Glutamatergic neuron (in vitro differentiated cells): ENCODE measurements at regions not wholly inside any gene's neighbourhood (a gene's known extent, or its start where the extent isn't known, plus 50 kb on each side); places are given as distances from the start of the nearest gene placed in this dataset.
A peak's percentile ranks its signal among the peaks of the same experiment; 100 is the strongest.
"Not testable (repeated sequence)": the region's sequence is repeated elsewhere in the genome, so short reads cannot be mapped to it uniquely, and the experiment has no call there.

Experiments used
- DNase-seq: peaks from one replicate; pipeline ENCODE4 v3.0.0; 2022
- H3K27ac Mint-ChIP-seq: one replicate; pipeline ENCODE4 v1.8.0; 2020; ENCODE audit warnings: mild to moderate bottlenecking, mixed read lengths, inconsistent platforms; ENCODE audit not compliant: unreplicated experiment
- H3K27me3 Mint-ChIP-seq: one replicate; pipeline ENCODE4 v1.8.0; 2020; ENCODE audit warnings: mild to moderate bottlenecking, moderate library complexity, mixed read lengths, inconsistent platforms; ENCODE audit not compliant: unreplicated experiment
- H3K36me3 Mint-ChIP-seq: one replicate; pipeline ENCODE4 v1.8.0; 2020; ENCODE audit warnings: mild to moderate bottlenecking, mixed read lengths, inconsistent platforms; ENCODE audit not compliant: unreplicated experiment
- H3K4me1 Mint-ChIP-seq: one replicate; pipeline ENCODE4 v1.8.0; 2020; ENCODE audit warnings: mild to moderate bottlenecking, low read depth, mixed read lengths, inconsistent platforms; ENCODE audit not compliant: unreplicated experiment
- H3K4me3 Mint-ChIP-seq: one replicate; pipeline ENCODE4 v1.8.0; 2020; ENCODE audit warnings: mild to moderate bottlenecking, mixed read lengths, inconsistent platforms; ENCODE audit not compliant: unreplicated experiment
- H3K9me3 Mint-ChIP-seq: one replicate; pipeline ENCODE4 v1.8.0; 2020; ENCODE audit warnings: mild to moderate bottlenecking, moderate library complexity, mixed read lengths, inconsistent platforms; ENCODE audit not compliant: unreplicated experiment
- TF ChIP-seq, protein P1 (sequence below): fragments of 200-600 bp; sonication (generic); IDR thresholded peaks from one replicate; pipeline ENCODE4 v1.5.0; 2021; ENCODE audit not compliant: partially characterized antibody, unreplicated experiment

DNA sequence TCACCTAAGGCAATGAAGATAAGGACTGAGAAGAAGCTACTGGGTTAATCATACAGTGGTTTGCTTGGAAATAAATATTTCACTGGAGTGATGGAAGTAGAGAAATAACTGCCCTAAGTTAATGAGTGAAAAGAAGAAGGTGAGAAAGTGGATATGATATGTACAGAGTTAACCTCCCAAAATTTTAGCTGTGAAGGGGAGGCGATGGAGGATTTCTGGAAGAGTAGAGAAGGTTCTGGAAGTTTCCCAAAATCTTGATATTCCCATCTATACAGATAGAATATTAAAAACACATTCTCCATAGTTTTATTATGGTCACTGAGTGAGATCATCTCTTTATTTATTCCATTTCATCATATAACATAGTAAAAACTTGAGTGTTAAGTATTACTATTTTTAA, 296.6 kb upstream of the RGPD4 start:
- Mint-ChIP-seq H3K4me1 (peaks cover 18% of the 10 kb centered on the region), H3K27ac (peak overlapping the region; percentile 94), H3K27me3 (peaks cover 4% of the 10 kb centered on the region), H3K4me3 (peak overlapping the region; percentile 74), H3K36me3 (peaks cover 6% of the 10 kb centered on the region), H3K9me3 (peaks cover 10% of the 10 kb centered on the region)
- no peak for DNase-seq
- TF ChIP-seq, protein P1, sequence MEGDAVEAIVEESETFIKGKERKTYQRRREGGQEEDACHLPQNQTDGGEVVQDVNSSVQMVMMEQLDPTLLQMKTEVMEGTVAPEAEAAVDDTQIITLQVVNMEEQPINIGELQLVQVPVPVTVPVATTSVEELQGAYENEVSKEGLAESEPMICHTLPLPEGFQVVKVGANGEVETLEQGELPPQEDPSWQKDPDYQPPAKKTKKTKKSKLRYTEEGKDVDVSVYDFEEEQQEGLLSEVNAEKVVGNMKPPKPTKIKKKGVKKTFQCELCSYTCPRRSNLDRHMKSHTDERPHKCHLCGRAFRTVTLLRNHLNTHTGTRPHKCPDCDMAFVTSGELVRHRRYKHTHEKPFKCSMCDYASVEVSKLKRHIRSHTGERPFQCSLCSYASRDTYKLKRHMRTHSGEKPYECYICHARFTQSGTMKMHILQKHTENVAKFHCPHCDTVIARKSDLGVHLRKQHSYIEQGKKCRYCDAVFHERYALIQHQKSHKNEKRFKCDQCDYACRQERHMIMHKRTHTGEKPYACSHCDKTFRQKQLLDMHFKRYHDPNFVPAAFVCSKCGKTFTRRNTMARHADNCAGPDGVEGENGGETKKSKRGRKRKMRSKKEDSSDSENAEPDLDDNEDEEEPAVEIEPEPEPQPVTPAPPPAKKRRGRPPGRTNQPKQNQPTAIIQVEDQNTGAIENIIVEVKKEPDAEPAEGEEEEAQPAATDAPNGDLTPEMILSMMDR, result no peak

DNA sequence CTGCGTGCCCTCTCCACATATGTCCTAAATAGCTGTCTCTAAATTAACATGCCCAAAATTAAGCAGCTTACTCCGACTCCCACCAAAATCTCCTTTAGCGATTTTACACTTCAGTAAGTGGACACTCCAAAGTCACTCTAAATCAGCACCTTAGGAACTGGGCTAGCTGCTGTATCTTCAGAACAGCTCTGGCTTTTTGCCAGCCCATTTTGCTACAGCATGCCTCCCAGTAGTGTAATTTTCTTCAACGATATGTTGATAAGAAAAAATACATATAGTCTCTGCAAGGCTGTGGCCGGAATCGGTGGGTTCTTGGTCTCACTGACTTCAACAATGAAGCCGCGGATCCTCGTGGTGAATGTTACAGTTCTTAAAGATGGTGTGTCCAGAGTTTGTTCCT, 291.8 kb upstream of the RGPD4 start:
- Mint-ChIP-seq H3K4me3 (no peak overlapping the region), H3K36me3 (peaks cover 9% of the 10 kb centered on the region), H3K4me1 (peaks cover 10% of the 10 kb centered on the region), H3K27ac (no peak overlapping the region), H3K9me3 (peaks cover 2% of the 10 kb centered on the region), H3K27me3 (no peaks in the 10 kb centered on the region)
- TF ChIP-seq, protein P1, result no peak
- no peak for DNase-seq

DNA sequence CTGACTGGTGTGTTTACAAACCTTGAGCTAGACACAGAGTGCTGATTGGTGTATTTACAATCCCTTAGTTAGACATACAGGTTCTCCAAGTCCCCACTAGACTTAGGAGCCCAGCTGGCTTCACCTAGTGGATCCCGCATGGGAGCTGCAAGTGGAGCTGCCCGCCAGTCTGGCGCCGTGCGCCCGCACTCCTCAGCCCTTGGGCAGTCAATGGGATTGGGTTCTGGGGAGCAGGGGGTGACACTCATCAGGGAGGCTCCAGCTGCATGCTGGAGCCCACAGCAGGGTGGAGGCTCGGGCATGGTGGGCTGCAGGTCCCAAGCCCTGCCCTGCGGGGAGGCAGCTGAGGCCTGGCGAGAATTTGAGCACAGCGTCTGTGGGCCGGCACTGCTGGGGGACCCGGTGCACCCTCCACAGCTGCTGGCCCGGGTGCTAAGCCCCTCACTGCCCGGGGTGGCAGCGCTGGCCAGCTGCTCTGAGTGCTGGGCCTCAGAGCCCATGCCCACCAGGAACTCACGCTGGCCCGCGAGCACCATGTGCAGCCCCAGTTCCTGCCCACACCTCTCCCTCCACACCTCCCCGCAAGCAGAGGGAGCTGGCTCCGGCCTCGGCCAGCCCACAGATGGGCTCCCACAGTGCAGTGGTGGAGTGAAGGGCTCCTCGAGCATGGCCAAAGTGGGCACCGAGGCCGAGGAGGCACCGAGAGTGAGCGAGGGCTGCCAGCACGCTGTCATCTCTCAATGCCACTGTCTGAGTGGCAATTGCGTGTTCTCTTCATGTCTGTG, 290.6 kb upstream of the RGPD4 start:
- H3K4me1 Mint-ChIP-seq, H3K4me3 Mint-ChIP-seq, H3K36me3 Mint-ChIP-seq, DNase-seq, H3K27ac Mint-ChIP-seq, H3K9me3 Mint-ChIP-seq, H3K27me3 Mint-ChIP-seq: not testable (repeated sequence)

DNA sequence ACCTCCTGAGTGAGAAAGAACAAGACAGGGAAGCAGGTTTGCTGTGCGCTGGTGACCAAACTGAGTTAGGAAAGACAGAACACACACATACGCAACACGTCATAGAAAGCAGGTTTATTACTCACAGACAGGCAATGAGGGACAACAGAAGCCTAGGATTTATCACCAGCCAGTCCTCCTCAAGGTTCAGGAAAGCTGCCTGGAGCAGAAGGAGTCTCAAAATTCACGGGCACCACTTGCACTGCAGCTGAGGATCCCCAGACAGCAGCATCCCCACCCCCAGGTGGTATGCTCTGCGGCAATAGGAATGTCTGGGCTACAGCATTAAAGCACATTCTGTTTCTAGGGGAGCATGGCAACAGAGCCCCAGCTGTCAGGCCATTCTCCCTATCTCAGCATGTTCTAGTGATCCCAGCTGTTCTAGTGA, 284.4 kb upstream of the RGPD4 start:
- TF ChIP-seq, protein P1, result no peak
- Mint-ChIP-seq H3K27ac (peak overlapping the region; percentile 42), H3K4me1 (peaks cover 13% of the 10 kb centered on the region), H3K36me3 (no peaks in the 10 kb centered on the region), H3K27me3 (no peaks in the 10 kb centered on the region), H3K9me3 (no peaks in the 10 kb centered on the region), H3K4me3 (no peak overlapping the region)
- DNase-seq, result peak; percentile 31

DNA sequence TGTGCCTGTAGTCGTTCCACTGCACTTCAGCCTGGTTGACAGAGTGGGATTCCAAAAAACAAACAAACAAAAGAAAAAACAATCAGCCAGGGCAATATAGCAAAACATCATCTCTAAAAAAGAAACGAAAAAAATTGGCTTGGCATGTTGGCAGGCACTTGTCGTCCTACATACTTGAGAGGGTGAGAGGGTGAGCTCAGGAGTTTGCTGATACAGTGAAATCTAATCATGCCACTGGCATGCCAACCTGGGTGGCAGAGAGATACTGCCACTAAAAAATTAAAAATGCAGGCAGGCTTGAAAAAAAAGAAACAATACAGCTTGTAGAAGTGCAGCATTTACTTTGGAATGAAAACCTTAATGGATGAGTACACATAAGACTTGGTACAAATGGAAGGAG, 282.9 kb upstream of the RGPD4 start:
- no peaks in the 10 kb centered on the region for H3K9me3 Mint-ChIP-seq
- no peak overlapping the region for H3K4me3 Mint-ChIP-seq
- no peak for DNase-seq
- TF ChIP-seq, protein P1, result no peak
- H3K36me3 Mint-ChIP-seq, result no peaks in the 10 kb centered on the region
- H3K27ac Mint-ChIP-seq, result no peak overlapping the region
- H3K27me3 Mint-ChIP-seq, result no peaks in the 10 kb centered on the region
- H3K4me1 Mint-ChIP-seq, result peaks cover 13% of the 10 kb centered on the region
